Lower lobe of right lung (tissue), 2 donors: ENCODE measurements at regions not wholly inside any gene's neighbourhood (a gene's known extent, or its start where the extent isn't known, plus 50 kb on each side); places are given as distances from the start of the nearest gene placed in this dataset.

Source experiments
- ATAC-seq, 2 donors: fragments of 200-7000 bp; cut with Tn5 transposase; one replicate each; pipeline ENCODE4 v1.9.1; 2020 to 2022; ENCODE audit warnings: mild to moderate bottlenecking in 2 of 2, moderate library complexity in 2 of 2
- DNase-seq: peaks from one replicate; pipeline ENCODE4 v3.0.0-alpha.2; 2020
- H3K27ac ChIP-seq: fragments of 200-600 bp; one replicate; pipeline ENCODE4 v1.8.0; 2022
- H3K27me3 ChIP-seq: fragments of 200-600 bp; one replicate; pipeline ENCODE4 v1.8.0; 2022; ENCODE audit warnings: low read depth
- H3K36me3 ChIP-seq: fragments of 200-600 bp; one replicate; pipeline ENCODE4 v1.8.0; 2022; ENCODE audit warnings: mild to moderate bottlenecking
- H3K4me1 ChIP-seq: fragments of 200-600 bp; one replicate; pipeline ENCODE4 v1.8.0; 2022
- H3K4me3 ChIP-seq: fragments of 200-600 bp; one replicate; pipeline ENCODE4 v1.8.0; 2022; ENCODE audit warnings: mild to moderate bottlenecking
- H3K9me3 ChIP-seq: fragments of 200-600 bp; one replicate; pipeline ENCODE4 v1.8.0; 2022
- intact Hi-C: fragments of 100-400 bp; cut with DNase I; formaldehyde crosslinking; loops from one replicate; pipeline ENCODE4 v1.11.0; 2022
- TF ChIP-seq, protein P1 (sequence below): fragments of 200-600 bp; IDR thresholded peaks from one replicate; pipeline ENCODE4 v1.8.0; 2022; ENCODE audit warnings: antibody characterized with exemption, mild to moderate bottlenecking
- donor health status: DM: no; HTN: yes; CAD: no; lungs with severe emphysema.

DNA sequence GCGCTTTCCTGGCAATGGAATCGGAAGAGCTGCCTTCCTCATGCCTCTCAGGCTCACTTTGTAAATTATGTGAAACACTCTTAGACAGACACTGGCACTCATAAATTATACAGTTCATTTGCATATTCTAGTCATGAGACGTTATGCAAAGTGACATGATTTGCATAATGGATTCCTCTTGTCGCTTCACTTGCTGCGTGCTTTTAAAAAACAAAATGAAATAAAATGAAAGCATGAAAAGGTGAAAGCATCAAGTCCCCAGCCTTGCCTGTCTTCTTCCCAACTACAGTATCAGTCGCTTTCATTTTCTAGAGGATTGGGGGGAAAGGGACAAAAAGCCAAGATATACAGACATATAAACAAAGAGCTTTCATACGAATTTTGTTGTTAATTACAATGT lies 252.8 kb upstream of the PMFBP1 start:
- TF ChIP-seq, protein P1, sequence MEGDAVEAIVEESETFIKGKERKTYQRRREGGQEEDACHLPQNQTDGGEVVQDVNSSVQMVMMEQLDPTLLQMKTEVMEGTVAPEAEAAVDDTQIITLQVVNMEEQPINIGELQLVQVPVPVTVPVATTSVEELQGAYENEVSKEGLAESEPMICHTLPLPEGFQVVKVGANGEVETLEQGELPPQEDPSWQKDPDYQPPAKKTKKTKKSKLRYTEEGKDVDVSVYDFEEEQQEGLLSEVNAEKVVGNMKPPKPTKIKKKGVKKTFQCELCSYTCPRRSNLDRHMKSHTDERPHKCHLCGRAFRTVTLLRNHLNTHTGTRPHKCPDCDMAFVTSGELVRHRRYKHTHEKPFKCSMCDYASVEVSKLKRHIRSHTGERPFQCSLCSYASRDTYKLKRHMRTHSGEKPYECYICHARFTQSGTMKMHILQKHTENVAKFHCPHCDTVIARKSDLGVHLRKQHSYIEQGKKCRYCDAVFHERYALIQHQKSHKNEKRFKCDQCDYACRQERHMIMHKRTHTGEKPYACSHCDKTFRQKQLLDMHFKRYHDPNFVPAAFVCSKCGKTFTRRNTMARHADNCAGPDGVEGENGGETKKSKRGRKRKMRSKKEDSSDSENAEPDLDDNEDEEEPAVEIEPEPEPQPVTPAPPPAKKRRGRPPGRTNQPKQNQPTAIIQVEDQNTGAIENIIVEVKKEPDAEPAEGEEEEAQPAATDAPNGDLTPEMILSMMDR, result no peak

DNA sequence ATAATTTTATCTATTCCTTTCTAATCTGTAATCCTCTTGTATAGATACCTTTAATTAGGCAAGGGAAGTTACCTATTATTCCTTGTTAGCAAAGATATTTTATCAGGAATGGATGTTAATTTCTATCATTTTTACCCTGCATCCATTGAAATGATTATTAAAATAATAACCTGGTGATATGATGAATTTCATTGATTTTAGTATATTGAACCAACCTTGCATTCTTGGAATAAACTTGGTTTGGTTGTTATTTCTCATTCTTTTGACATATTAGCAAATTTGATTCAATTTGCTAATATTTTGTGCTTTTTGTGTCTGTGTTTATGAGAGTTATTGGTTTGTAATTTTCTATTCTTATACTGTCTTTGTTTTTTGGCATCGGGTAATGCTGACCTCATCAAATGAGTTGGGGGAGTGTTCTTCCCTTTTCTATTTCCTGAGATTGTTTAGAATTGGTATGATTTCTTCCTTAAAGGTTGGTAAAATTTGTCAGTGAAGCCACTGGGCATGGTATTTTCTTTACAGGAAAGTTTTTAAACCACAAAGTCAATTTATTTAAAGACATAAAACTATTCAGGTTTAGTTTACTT lies 250.4 kb upstream of the PMFBP1 start:
- Histone ChIP-seq H3K4me1 (no peaks in the 10 kb centered on the region), H3K27me3 (no peaks in the 10 kb centered on the region), H3K36me3 (no peaks in the 10 kb centered on the region), H3K27ac (no peak overlapping the region), H3K9me3 (peaks cover 17% of the 10 kb centered on the region), H3K4me3 (no peak overlapping the region)
- intact Hi-C loops, result no loop called here
- no peak for ATAC-seq
- no peak for DNase-seq
- TF ChIP-seq, protein P1, result no peak

More for the DNA sequence above, 252.8 kb upstream of the PMFBP1 start:
- ATAC-seq (no peak), DNase-seq (no peak)
- Histone ChIP-seq H3K36me3 (no peaks in the 10 kb centered on the region), H3K9me3 (peaks cover 17% of the 10 kb centered on the region), H3K27me3 (no peaks in the 10 kb centered on the region), H3K27ac (no peak overlapping the region), H3K4me1 (no peaks in the 10 kb centered on the region), H3K4me3 (no peak overlapping the region)
- intact Hi-C loops, result no loop called here

DNA sequence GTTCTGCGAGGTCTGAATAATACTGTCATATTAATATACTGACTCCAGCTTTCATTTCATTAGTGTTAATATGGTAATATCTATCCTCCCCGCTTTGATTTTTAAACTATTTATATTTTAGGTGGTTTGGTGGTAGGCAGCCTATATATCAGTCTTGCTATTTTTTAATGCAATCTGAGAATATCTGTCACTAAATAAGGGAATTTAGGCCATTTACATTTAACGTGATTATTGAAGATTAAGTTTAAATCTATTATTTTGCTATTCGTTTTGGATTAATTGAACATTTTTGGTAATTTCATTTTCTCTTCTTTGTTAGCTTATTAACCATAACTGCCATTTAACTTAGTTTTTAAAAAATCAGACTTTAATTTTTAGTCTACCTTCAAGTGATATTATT lies 247.7 kb upstream of the PMFBP1 start:
- Histone ChIP-seq H3K4me3 (no peak overlapping the region), H3K36me3 (no peaks in the 10 kb centered on the region), H3K4me1 (no peaks in the 10 kb centered on the region), H3K27ac (no peak overlapping the region), H3K27me3 (no peaks in the 10 kb centered on the region), H3K9me3 (peaks cover 17% of the 10 kb centered on the region)
- TF ChIP-seq, protein P1, result no peak
- intact Hi-C loops, result no loop called here
- ATAC-seq (no peak), DNase-seq (no peak)

DNA sequence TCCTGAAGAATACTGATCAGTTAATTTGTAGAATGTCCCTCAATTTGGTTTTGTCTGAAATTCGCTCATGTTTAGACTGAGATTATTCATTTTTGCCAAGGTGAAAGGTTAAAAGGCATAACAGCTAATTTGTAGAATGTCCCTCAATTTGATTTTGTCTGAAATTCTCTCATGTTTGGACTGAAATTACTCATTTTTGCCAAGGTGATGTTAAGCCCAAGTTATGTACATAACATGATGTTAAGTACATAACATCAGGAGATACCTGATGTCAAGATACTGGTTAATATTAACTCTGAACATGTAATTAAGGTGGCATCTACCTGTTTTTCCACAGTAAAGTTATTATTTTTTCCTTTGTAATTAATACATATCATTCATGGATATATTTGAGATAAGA lies 243.4 kb upstream of the PMFBP1 start:
- Histone ChIP-seq H3K4me1 (no peaks in the 10 kb centered on the region), H3K27me3 (no peaks in the 10 kb centered on the region), H3K4me3 (no peak overlapping the region), H3K36me3 (no peaks in the 10 kb centered on the region), H3K27ac (no peak overlapping the region), H3K9me3 (no peaks in the 10 kb centered on the region)
- intact Hi-C loops, result no loop called here
- ATAC-seq (no peak), DNase-seq (no peak)
- TF ChIP-seq, protein P1, result no peak

DNA sequence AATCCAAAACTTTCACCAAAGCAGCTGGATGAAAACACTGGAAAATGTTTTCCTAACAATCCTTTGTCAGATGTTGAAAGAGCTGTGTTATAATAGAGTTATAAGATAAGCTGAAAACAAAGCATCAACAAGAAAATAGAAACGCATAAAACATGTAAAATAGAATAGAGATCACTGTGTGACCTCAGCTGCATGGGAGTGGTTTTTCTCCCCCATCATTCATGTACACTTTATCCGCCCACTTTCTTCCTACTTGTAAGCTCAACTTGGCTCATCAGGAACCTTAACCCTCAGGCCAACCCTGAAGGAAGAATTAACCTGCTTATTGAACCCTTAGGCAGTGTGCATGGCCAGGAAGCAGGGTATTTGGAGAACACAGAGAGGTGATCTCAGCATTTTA lies 238.5 kb upstream of the PMFBP1 start:
- Histone ChIP-seq H3K36me3 (no peaks in the 10 kb centered on the region), H3K27me3 (no peaks in the 10 kb centered on the region), H3K4me3 (no peak overlapping the region), H3K27ac (no peak overlapping the region), H3K4me1 (no peaks in the 10 kb centered on the region), H3K9me3 (no peaks in the 10 kb centered on the region)
- intact Hi-C loops, result no loop called here
- DNase-seq (no peak), ATAC-seq (no peak)
- TF ChIP-seq, protein P1, result no peak
